Chondrocyte (in vitro differentiated cells): ENCODE measurements at regions not wholly inside any gene's neighbourhood (a gene's known extent, or its start where the extent isn't known, plus 50 kb on each side); places are given as distances from the start of the nearest gene placed in this dataset.

ENCODE experiments used
- DNase-seq: peaks from one replicate; pipeline ENCODE4 v3.0.0; 2021; ENCODE audit warnings: mixed read lengths, low spot score
- H3K27ac Mint-ChIP-seq: one replicate; pipeline ENCODE4 v1.8.0; 2021; ENCODE audit warnings: mild to moderate bottlenecking, moderate library complexity, mixed read lengths; ENCODE audit not compliant: unreplicated experiment
- H3K27me3 Mint-ChIP-seq: 2 replicates; pipeline ENCODE4 v1.8.0; 2021; ENCODE audit warnings: low read depth, mixed read lengths
- H3K36me3 Mint-ChIP-seq: 2 replicates; pipeline ENCODE4 v1.8.0; 2021; ENCODE audit warnings: low read depth, mixed read lengths
- H3K4me1 Mint-ChIP-seq: 2 replicates; pipeline ENCODE4 v1.8.0; 2021; ENCODE audit warnings: low read depth, mild to moderate bottlenecking, mixed read lengths
- H3K4me3 Mint-ChIP-seq: one replicate; pipeline ENCODE4 v1.8.0; 2021; ENCODE audit warnings: mild to moderate bottlenecking, moderate library complexity, mixed read lengths; ENCODE audit not compliant: unreplicated experiment
- H3K9me3 Mint-ChIP-seq: 2 replicates; pipeline ENCODE4 v1.8.0; 2021; ENCODE audit warnings: low read depth, mixed read lengths
- CTCF ChIP-seq: fragments of 200-600 bp; sonication (generic); IDR thresholded peaks from 2 replicates; pipeline ENCODE4 v1.5.0; 2021; ENCODE audit warnings: antibody characterized with exemption, mild to moderate bottlenecking, moderate library complexity

- no peak for TF ChIP-seq CTCF
- Mint-ChIP-seq H3K4me3 (no peak overlapping the region), H3K4me1 (peaks cover 28% of the 10 kb centered on the region), H3K27me3 (no peaks in the 10 kb centered on the region), H3K9me3 (no peaks in the 10 kb centered on the region), H3K27ac (peak overlapping the region; percentile 1), H3K36me3 (no peaks in the 10 kb centered on the region)
- no peak for DNase-seq
These were observed 244.8 kb downstream of the COG6 start for GRCh38 chr13:39900106-39900750.

- H3K4me3 Mint-ChIP-seq, result no peak overlapping the region
- no peak overlapping the region for H3K27ac Mint-ChIP-seq
- peaks cover 7% of the 10 kb centered on the region for H3K4me1 Mint-ChIP-seq
- no peak for TF ChIP-seq CTCF
- H3K27me3 Mint-ChIP-seq, result no peaks in the 10 kb centered on the region
- H3K36me3 Mint-ChIP-seq, result no peaks in the 10 kb centered on the region
- no peak for DNase-seq
- H3K9me3 Mint-ChIP-seq, result no peaks in the 10 kb centered on the region
These were observed 249.5 kb downstream of the COG6 start for GRCh38 chr13:39904959-39905358.

- H3K36me3 Mint-ChIP-seq, result no peaks in the 10 kb centered on the region
- TF ChIP-seq CTCF, result no peak
- no peak overlapping the region for H3K4me3 Mint-ChIP-seq
- H3K4me1 Mint-ChIP-seq, result peaks cover 12% of the 10 kb centered on the region
- no peak for DNase-seq
- peaks cover 3% of the 10 kb centered on the region for H3K9me3 Mint-ChIP-seq
- no peak overlapping the region for H3K27ac Mint-ChIP-seq
- no peaks in the 10 kb centered on the region for H3K27me3 Mint-ChIP-seq
These were observed 254.2 kb downstream of the COG6 start for GRCh38 chr13:39909634-39910033.

- Mint-ChIP-seq H3K9me3 (peaks cover 3% of the 10 kb centered on the region), H3K27ac (no peak overlapping the region), H3K4me3 (no peak overlapping the region), H3K4me1 (peaks cover 12% of the 10 kb centered on the region), H3K27me3 (no peaks in the 10 kb centered on the region), H3K36me3 (no peaks in the 10 kb centered on the region)
- no peak for TF ChIP-seq CTCF
- DNase-seq, result no peak
These were observed 254.6 kb downstream of the COG6 start for GRCh38 chr13:39910041-39910440.

GRCh38 chr13:39910833-39911232 lies 255.4 kb downstream of the COG6 start:
- H3K4me1 Mint-ChIP-seq, result peaks cover 12% of the 10 kb centered on the region
- no peak for DNase-seq
- H3K27ac Mint-ChIP-seq, result no peak overlapping the region
- peaks cover 3% of the 10 kb centered on the region for H3K9me3 Mint-ChIP-seq
- no peak overlapping the region for H3K4me3 Mint-ChIP-seq
- H3K27me3 Mint-ChIP-seq, result no peaks in the 10 kb centered on the region
- H3K36me3 Mint-ChIP-seq, result no peaks in the 10 kb centered on the region
- no peak for TF ChIP-seq CTCF
